SK-MEL-5 (cell line): ENCODE measurements at regions not wholly inside any gene's neighbourhood (a gene's known extent, or its start where the extent isn't known, plus 50 kb on each side); places are given as distances from the start of the nearest gene placed in this dataset.

Source experiments
- DNase-seq: peaks from one replicate; pipeline ENCODE4 v3.0.0-alpha.2; 2016; ENCODE audit warnings: low read depth, low spot score
- in situ Hi-C: cut with HindIII; loops from 2 replicates; pipeline ENCODE4 v1.10.0; 2016; ENCODE audit warnings: low sequenced_read_pairs, high pct_unique_total_duplicates, low pct_unique_long_range_greater_than_20kb

DNA sequence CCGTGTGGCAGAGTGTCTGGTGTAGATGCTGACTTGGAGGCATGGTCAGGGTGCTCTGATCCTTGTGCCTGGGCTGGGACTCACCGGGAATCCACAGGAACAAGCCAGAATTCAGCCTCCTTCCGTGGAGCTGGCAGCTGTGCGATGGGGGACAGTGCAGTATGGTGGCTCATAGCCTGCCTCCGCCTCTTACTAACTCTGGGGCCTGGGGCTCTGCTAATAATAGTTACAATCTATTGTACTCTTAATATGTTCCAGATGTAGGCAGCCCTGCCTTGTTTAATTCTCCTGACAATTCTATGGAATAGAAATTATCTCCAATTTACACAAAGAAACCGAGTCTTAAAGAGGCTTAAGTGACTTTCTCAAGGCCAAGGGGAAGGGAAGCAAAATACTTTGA is 77.6 kb downstream of the PCDH1 start:
- DNase-seq = no peak
- in situ Hi-C loops = no loop called here

- in situ Hi-C loops = no loop called here
- no peak for DNase-seq
These were observed 78.6 kb downstream of the PCDH1 start for GRCh38 chr5:141799507-141800167.

DNA sequence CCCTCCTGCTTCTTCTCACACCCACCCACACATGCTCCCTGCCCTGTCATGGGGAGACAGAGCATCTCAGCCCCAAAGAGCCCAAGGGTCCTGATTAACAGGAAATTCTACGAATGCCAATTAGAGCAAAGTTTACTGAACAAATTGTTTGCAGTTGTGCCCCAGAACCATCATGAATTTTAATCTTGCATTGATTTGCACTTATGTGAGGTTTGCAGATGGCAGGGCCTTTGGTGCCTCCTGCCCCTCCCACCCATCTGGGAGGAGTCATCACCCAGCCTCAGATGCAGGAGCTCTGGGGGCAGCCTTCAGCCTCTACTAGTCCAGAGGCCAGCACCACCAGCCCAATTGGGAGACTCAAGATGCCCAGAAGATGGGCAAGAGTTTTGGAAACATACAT is 80.8 kb downstream of the PCDH1 start:
- in situ Hi-C loops = no loop called here

GRCh38 chr5:141795421-141795820 is 82.8 kb downstream of the PCDH1 start:
- in situ Hi-C loops = no loop called here

More for the DNA sequence above, 80.8 kb downstream of the PCDH1 start:
- no peak for DNase-seq

DNA sequence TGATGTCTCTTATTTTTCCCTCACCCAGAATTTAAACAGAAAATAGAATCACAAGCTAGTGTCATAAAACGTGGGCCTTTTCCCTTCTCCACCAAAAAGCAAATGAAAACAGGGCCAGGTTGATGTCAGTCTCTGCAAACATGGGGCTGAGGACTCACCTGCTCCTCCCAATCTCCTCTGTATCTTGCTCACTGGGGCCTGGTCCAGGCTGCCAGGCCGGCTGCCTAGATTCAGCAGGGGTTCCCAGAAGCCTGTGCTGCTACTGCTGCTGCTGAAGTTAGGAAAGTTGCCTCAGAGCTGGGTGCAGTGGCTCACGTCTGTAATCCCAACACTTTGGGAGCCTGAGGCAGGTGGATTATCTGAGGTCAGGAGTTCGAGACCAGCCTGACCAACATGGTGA is 84.3 kb downstream of the PCDH1 start:
- in situ Hi-C loops = no loop called here
- no peak for DNase-seq

More at GRCh38 chr5:141795421-141795820, 82.8 kb downstream of the PCDH1 start:
- no peak for DNase-seq

- in situ Hi-C loops = no loop called here
- DNase-seq = no peak
These were observed 84.8 kb downstream of the PCDH1 start for GRCh38 chr5:141793403-141793802.

- no peak for DNase-seq
- in situ Hi-C loops = no loop called here
These were observed 87.6 kb downstream of the PCDH1 start for GRCh38 chr5:141790630-141791029.

DNA sequence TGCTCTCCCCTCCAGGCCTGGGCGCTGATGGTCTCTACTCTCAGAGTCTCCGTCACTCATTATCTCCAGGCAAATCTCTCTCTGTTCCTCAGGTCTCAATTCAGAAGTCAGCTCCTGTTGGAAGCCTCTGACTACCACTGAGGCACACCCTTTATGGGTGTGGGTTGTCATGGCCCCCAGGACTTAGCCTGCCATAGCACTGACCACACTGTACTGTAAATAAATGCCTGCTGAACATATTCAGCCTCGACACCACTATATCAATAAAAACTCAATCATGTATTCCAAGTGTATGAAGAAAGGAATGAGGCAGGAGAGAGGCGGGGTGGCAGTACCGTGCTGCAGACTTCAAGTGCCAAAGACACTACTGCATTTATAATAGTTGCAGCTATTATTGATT is 88.9 kb downstream of the PCDH1 start:
- in situ Hi-C loops = no loop called here
- DNase-seq = no peak

DNA sequence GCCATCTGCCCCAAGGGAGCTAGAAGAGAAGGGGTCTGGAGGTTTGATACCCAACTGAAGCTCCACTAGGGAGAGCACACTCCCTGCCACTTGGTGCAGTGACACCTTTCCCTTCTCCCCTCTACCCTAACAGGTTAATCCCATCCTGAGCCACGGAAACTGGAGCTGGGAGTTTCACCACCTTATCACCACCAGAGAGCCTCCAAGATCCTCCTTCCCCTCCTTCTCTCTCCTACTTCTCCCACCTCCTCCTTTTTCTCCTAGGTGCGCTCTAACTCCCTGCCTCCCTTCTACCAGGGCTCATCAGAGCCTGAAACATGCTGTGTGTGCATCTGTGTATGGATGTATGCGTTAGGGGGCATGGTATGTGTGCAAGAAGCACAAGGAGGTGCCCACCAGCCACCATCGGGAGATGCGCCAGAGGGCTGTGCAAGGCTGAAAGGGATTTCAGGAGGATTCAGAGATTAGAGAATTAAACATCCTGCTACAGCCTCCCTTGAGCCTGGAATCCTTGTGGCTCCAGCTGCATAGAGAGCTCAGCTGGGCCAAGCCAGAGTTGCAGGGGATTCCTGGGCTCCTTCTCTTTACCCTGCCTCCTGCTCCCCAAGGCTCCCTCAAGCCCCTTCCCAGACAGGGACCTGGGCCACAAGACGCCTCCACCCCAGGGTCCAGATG is 89.8 kb downstream of the PCDH1 start:
- in situ Hi-C loops = no loop called here
- no peak for DNase-seq

DNA sequence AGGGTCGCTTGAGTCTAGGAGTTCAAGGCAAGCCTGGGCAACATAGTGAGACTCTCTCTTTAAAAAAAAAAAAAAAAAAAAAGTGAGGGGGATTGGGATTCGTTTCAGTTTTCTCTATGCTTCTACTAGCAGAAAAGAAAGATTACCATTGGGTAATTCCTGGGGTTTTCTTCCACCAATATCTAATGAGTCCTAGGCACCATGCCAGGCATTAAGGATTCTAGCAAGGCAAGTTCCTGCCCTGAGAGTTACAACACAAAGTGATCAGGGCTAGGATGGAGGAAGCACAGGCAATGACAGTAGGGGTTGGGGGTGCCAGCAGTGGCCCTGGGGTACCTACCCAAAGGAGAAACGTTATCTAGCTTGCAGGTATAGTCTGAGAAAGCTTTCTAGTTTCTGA is 90.8 kb downstream of the PCDH1 start:
- DNase-seq = no peak
- in situ Hi-C loops = no loop called here

DNA sequence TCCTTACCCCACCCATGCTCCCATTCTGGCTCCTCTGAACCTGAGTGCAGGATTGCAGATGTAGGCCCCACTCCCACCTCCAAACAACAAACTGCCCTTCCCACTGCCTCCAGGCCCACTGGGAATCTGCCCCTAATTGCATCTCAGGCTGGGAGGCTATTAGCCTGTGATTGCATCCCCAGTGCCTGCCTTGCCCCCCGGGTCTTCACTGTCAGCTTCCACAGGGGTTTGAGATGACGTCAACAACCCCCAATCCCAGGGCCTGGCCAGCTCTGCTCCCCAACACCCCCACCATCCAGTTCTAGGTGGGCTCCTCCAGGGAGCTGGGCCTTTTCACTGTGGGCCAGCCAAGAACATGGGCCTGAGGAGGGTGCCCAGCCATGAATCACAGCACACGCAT is 91.5 kb downstream of the PCDH1 start:
- no peak for DNase-seq
- in situ Hi-C loops = no loop called here

DNA sequence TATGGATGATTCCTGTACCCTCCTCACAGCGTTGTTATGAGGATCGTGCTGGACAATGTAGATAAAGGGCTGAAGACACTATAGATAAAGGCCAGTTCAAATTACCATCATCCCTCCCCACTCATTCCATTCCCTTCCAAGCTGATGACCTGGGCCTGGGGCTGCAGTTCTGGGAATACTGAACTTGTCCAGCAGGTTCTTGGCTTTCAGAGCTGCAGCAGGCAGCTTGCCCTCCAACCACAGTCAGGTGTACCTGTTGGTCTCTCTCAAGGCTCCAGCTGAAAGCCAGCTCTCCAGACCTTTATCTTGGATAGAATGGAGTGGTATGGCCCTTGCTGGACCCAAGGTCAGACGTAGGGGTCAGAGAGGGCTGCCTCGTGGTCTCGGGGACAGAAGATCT is 92.5 kb downstream of the PCDH1 start:
- no peak for DNase-seq
- in situ Hi-C loops = no loop called here

DNA sequence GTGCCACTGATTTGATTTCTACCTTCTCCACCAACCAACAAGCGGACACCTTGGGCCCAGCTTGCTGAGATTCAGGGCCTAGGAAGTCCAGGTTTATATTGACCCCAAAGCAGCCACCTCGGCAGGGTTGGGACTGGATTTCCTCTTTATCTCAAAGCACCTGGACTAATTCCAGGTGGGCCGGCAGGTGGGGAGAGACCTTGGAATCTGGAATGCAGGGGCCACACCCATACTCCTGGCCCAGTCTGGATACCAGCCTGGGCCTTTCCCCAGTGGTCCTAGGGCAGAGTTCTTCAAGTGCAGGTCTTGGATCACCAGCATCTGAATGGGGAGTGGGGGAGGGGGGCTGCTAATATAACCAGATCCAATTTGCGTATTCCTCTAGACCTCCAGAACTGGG is 93.1 kb downstream of the PCDH1 start:
- in situ Hi-C loops = no loop called here
- DNase-seq = no peak

GRCh38 chr5:141784529-141784928 is 93.7 kb downstream of the PCDH1 start:
- no peak for DNase-seq
- in situ Hi-C loops = no loop called here

DNA sequence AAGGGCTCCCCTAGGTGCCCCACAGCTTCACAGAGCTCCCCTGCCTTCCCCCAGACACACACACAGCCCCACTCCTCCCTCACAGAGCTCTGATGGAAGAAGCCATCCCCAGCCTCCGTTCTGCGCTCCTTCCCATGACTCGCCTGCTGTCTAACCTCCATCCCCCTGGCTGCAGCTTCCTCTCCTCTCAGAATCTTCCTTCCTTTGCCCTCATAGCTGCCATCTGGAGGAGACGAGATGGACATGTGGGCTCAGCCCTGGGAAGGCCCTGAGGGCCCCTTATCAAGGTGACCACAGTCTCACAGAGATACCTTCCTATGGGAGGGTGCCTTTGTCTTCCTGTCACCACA is 94.3 kb downstream of the PCDH1 start:
- in situ Hi-C loops = no loop called here
- no peak for DNase-seq

DNA sequence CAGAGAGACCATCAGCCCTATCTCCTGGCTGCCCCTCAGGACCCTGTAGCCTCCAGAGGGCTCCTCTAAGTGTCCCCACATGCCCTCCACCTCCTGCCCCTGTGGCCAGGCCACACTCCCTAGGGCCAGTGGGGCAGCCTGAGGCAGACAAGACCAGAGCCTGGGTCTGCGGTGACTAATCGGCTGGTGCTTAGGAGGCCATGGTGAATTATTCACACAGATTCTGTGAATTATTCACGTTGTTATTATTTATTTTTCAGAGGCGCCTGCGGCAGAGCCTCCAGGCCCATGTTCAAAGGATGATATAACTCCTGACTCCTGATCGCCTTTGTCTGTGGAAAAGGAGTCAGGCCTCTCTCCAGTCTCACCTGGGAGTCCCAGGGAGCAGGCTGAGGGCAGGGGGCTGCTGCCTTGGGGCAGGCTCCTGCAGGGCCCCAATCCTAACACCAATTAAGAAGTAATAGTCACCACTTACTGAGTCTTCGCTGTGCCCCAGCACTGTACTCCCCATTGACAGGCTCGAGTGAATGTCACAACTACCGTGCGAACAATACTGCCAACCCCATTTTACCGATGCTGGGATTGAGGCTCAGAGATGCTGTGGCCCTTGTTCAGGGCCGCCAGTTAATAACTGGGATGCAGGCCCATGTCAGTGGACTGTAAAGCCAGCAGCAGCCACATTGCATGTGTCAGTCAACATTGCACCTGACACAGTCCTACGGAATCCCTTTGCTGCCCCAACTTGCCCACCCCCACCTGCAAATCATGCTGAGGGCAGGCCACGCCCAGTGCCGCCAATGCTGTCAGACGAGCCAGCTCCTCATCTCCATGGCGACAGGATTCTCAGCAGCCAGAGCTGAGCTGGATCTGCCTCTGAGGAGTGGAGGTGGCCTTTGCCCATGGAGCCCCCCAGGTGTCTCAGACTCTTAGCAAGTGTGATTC is 94.9 kb downstream of the PCDH1 start:
- no peak for DNase-seq
- in situ Hi-C loops = no loop called here

DNA sequence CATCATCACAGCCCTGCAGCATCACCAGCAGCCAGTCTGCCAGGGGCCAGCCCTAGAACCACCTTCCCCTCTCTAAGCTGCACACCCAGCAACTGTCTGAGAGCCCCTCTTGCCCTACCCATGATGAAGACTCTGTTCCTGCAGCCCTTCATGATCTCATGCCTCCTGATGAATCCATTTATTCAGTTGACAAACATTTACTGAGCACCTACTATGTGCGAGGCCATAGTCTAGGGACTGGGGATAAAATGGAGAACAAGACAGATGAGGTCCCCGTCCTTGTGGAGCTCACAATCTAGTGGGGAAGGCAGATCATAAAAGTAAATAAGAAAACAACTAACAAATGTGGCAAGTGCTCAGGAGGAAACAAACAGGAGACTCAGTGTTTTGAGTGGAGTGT is 96.3 kb downstream of the PCDH1 start:
- in situ Hi-C loops = no loop called here

DNA sequence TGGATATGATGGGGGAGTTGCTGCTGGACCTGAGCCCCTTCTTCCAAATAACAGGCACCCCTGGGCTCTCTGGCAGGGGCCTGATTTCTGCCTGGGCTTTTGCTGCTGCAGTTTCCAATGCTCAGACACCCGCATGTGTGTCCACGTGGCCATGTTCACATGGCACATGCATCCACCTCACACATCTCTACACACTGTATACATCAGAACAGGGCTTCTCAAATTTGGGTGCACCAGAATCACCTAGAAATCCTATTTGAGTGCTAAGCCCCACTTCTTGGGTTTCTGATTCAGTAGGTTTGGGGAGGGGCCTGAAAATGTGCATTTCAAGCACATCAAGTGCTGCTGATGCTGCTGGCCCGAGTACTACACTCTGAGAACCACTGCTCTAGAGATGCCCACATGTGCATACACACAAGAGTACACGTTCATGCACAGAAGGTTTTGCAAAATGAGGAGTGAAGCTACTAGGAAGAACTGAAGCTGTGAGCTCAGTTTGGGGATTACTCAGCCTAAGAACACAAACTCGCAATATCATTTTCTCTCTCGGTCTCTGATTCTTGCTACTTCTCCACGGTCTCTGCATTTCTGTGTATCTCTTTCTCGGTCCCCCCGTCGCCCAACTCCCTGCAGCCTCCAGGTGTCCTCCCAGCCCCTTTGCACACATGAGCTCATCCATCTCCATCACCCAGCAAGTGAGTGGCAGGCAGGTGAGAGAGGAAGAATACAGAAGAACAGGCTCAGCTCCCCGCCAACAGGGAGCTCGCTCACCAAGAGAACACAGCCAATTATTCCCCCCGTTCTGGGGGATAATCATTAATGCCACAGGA is 97.0 kb downstream of the PCDH1 start:
- DNase-seq = no peak
- in situ Hi-C loops = no loop called here

More for the DNA sequence above, 96.3 kb downstream of the PCDH1 start:
- DNase-seq = no peak
